ENCODE measurements at regions not wholly inside any gene's neighbourhood (a gene's known extent, or its start where the extent isn't known, plus 50 kb on each side); places are given as distances from the start of the nearest gene placed in this dataset.

- TF ChIP-seq, protein P1, sequence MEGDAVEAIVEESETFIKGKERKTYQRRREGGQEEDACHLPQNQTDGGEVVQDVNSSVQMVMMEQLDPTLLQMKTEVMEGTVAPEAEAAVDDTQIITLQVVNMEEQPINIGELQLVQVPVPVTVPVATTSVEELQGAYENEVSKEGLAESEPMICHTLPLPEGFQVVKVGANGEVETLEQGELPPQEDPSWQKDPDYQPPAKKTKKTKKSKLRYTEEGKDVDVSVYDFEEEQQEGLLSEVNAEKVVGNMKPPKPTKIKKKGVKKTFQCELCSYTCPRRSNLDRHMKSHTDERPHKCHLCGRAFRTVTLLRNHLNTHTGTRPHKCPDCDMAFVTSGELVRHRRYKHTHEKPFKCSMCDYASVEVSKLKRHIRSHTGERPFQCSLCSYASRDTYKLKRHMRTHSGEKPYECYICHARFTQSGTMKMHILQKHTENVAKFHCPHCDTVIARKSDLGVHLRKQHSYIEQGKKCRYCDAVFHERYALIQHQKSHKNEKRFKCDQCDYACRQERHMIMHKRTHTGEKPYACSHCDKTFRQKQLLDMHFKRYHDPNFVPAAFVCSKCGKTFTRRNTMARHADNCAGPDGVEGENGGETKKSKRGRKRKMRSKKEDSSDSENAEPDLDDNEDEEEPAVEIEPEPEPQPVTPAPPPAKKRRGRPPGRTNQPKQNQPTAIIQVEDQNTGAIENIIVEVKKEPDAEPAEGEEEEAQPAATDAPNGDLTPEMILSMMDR (IDR thresholded peaks at IDR 0.05), result no peak
- TF ChIP-seq POLR2A (IDR thresholded peaks at IDR 0.05), result no peak
- TF ChIP-seq POLR2AphosphoS5 (IDR thresholded peaks at IDR 0.05), result no peak
Measured at GRCh38 chr4:36394352-36394903, 113.0 kb downstream of the DTHD1 start.
